ENCODE measurements at regions not wholly inside any gene's neighbourhood (a gene's known extent, or its start where the extent isn't known, plus 50 kb on each side); places are given as distances from the start of the nearest gene placed in this dataset.

DNA sequence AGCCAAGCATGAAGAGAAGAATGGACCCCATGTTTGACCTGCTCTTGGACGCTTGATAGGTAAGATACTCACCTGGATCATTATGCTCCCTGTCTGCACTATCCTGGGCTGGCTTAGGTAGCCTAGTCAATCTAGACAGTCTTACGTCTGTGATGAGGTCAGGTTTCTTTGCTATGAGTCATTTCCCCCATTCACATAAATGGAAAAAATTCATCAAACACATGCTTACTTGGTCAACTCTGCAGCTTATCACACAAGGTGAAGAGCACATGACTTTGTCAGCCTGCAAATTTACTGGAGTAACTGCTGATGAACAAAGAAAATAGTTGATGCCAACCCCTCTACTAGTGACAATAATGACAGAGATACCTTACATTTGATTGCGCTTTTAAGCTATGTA, 170.0 kb downstream of the NUFIP1 start:
- no peak for TF ChIP-seq POLR2A (IDR thresholded peaks at IDR 0.05)
- TF ChIP-seq, protein P1, sequence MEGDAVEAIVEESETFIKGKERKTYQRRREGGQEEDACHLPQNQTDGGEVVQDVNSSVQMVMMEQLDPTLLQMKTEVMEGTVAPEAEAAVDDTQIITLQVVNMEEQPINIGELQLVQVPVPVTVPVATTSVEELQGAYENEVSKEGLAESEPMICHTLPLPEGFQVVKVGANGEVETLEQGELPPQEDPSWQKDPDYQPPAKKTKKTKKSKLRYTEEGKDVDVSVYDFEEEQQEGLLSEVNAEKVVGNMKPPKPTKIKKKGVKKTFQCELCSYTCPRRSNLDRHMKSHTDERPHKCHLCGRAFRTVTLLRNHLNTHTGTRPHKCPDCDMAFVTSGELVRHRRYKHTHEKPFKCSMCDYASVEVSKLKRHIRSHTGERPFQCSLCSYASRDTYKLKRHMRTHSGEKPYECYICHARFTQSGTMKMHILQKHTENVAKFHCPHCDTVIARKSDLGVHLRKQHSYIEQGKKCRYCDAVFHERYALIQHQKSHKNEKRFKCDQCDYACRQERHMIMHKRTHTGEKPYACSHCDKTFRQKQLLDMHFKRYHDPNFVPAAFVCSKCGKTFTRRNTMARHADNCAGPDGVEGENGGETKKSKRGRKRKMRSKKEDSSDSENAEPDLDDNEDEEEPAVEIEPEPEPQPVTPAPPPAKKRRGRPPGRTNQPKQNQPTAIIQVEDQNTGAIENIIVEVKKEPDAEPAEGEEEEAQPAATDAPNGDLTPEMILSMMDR (IDR thresholded peaks at IDR 0.05): no peak

All from thyroid gland (tissue), 4 donors.